Activated CD8-positive, alpha-beta T cell treated with anti-CD3 and anti-CD28 coated beads, Interleukin-2, amount 10 ng/mL, durations not matched to agents 7 days and 5 days (primary cell): ENCODE measurements at regions not wholly inside any gene's neighbourhood (a gene's known extent, or its start where the extent isn't known, plus 50 kb on each side); places are given as distances from the start of the nearest gene placed in this dataset.

Source experiments
- ATAC-seq: fragments of 150-1000 bp; cut with Tn5 transposase; one replicate; pipeline ENCODE4 v1.10.0; 2021; ENCODE audit warnings: moderate library complexity
- CTCF ChIA-PET: fragments of 350-600 bp; sonication (Branson Sonifier 250); formaldehyde crosslinking; loops from one replicate; lab custom pipeline; 2021; ENCODE audit warnings: antibody characterized with exemption; lab: Charles Lee
- POLR2A ChIA-PET: fragments of 350-600 bp; sonication (Branson Sonifier 250); formaldehyde crosslinking; loops from one replicate; lab custom pipeline; 2021; ENCODE audit warnings: antibody characterized with exemption; lab: Charles Lee
- DNase-seq: peaks from one replicate; pipeline ENCODE4 v3.0.0-alpha.2; 2020
- H3K27ac Mint-ChIP-seq: one replicate; pipeline ENCODE4 v1.8.0; 2021; ENCODE audit warnings: mild to moderate bottlenecking, mixed read lengths
- H3K27me3 Mint-ChIP-seq: one replicate; pipeline ENCODE4 v1.8.0; 2021; ENCODE audit warnings: low read depth, mixed read lengths
- H3K36me3 Mint-ChIP-seq: one replicate; pipeline ENCODE4 v1.8.0; 2021; ENCODE audit warnings: low read depth, mixed read lengths
- H3K4me1 Mint-ChIP-seq: one replicate; pipeline ENCODE4 v1.8.0; 2021; ENCODE audit warnings: low read depth, mixed read lengths
- H3K4me3 Mint-ChIP-seq: one replicate; pipeline ENCODE4 v1.8.0; 2021; ENCODE audit warnings: mild to moderate bottlenecking, mixed read lengths
- H3K9me3 Mint-ChIP-seq: one replicate; pipeline ENCODE4 v1.8.0; 2022; ENCODE audit warnings: mixed read lengths; ENCODE audit not compliant: insufficient read depth

- ChIA-PET CTCF (no interaction called here), POLR2A (interaction anchor here (0.5 kb wide), 1 partner anchor 239 kb away, joined by 3 read pairs; no protein-coding TSS in a partner anchor)
- no peak overlapping the region for H3K27ac Mint-ChIP-seq
- H3K4me1 Mint-ChIP-seq: no peaks in the 10 kb centered on the region
- H3K27me3 Mint-ChIP-seq: no peaks in the 10 kb centered on the region
- DNase-seq: no peak
- ATAC-seq: no peak
- H3K9me3 Mint-ChIP-seq: no peaks in the 10 kb centered on the region
- H3K36me3 Mint-ChIP-seq: no peaks in the 10 kb centered on the region
- no peak overlapping the region for H3K4me3 Mint-ChIP-seq
Observed at GRCh38 chr6:14932485-14933182, 313.2 kb upstream of the JARID2 start.

DNA sequence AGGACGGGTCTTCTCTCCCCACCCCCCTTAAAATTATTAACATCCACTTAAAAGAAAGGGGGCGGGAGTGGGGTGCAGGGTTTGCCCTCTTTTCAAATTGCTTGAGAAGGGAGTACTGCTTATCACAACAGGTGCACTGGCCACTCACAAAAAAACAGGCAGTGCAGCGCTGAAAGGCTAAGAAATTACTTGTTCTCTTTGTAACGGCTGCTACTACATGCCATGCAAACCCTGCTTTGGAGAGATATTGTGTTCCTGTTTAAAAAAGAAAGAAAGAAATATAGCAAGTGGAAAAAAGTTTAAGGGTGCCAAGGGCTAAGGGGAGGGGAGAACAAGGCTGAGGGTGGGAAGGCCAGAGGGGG is 312.7 kb upstream of the JARID2 start:
- ATAC-seq: no peak
- Mint-ChIP-seq H3K4me3 (no peak overlapping the region), H3K4me1 (no peaks in the 10 kb centered on the region), H3K36me3 (no peaks in the 10 kb centered on the region), H3K27ac (no peak overlapping the region), H3K27me3 (no peaks in the 10 kb centered on the region), H3K9me3 (no peaks in the 10 kb centered on the region)
- POLR2A ChIA-PET: interaction anchor here (0.5 kb wide), 1 partner anchor 238 kb away, joined by 3 read pairs; no protein-coding TSS in a partner anchor
- DNase-seq: no peak
- CTCF ChIA-PET: no interaction called here

GRCh38 chr6:14934013-14934412 is 311.9 kb upstream of the JARID2 start:
- no peak for DNase-seq
- ATAC-seq: no peak
- H3K4me1 Mint-ChIP-seq: no peaks in the 10 kb centered on the region
- ChIA-PET CTCF (no interaction called here), POLR2A (no interaction called here)
- no peaks in the 10 kb centered on the region for H3K27me3 Mint-ChIP-seq
- H3K4me3 Mint-ChIP-seq: no peak overlapping the region
- no peaks in the 10 kb centered on the region for H3K36me3 Mint-ChIP-seq
- no peaks in the 10 kb centered on the region for H3K9me3 Mint-ChIP-seq
- no peak overlapping the region for H3K27ac Mint-ChIP-seq

- Mint-ChIP-seq H3K4me3 (no peak overlapping the region), H3K27ac (no peak overlapping the region), H3K27me3 (no peaks in the 10 kb centered on the region), H3K36me3 (no peaks in the 10 kb centered on the region), H3K9me3 (no peaks in the 10 kb centered on the region), H3K4me1 (no peaks in the 10 kb centered on the region)
- ChIA-PET CTCF (no interaction called here), POLR2A (no interaction called here)
- ATAC-seq (no peak), DNase-seq (no peak)
Observed at GRCh38 chr6:14934844-14935243, 311.0 kb upstream of the JARID2 start.

DNA sequence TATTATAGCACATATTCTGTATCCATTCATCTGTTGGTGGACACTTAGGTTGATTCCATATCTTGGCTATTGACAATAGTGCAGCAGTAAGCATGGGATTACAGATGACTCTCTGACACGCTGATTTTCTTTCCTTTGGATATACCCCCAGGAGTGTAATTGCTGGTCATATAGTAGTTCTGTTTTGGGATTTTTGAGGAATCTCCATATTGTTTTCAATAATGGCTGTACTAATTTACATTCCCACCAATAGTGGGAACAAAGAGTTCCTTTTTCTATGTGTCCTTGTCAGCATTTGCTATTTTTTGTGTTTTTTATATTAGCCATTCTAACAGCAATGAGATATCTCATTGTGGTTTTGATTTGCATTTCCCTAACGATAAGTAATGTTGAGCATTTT is 309.0 kb upstream of the JARID2 start:
- no peak for ATAC-seq
- no peaks in the 10 kb centered on the region for H3K36me3 Mint-ChIP-seq
- DNase-seq: no peak
- H3K27me3 Mint-ChIP-seq: no peaks in the 10 kb centered on the region
- no peaks in the 10 kb centered on the region for H3K9me3 Mint-ChIP-seq
- POLR2A ChIA-PET: no interaction called here
- CTCF ChIA-PET: no interaction called here
- no peaks in the 10 kb centered on the region for H3K4me1 Mint-ChIP-seq
- H3K27ac Mint-ChIP-seq: no peak overlapping the region
- no peak overlapping the region for H3K4me3 Mint-ChIP-seq

- no peaks in the 10 kb centered on the region for H3K27me3 Mint-ChIP-seq
- no peaks in the 10 kb centered on the region for H3K36me3 Mint-ChIP-seq
- H3K27ac Mint-ChIP-seq: no peak overlapping the region
- no peaks in the 10 kb centered on the region for H3K4me1 Mint-ChIP-seq
- ChIA-PET POLR2A (no interaction called here), CTCF (no interaction called here)
- no peaks in the 10 kb centered on the region for H3K9me3 Mint-ChIP-seq
- DNase-seq (no peak), ATAC-seq (no peak)
- H3K4me3 Mint-ChIP-seq: no peak overlapping the region
Observed at GRCh38 chr6:14943116-14943515, 302.8 kb upstream of the JARID2 start.

GRCh38 chr6:14944593-14944992 is 301.3 kb upstream of the JARID2 start:
- CTCF ChIA-PET: no interaction called here
- ATAC-seq: no peak

GRCh38 chr6:14945461-14946185 is 300.2 kb upstream of the JARID2 start:
- H3K27ac Mint-ChIP-seq: no peak overlapping the region
- POLR2A ChIA-PET: no interaction called here
- CTCF ChIA-PET: no interaction called here
- H3K4me3 Mint-ChIP-seq: no peak overlapping the region
- no peaks in the 10 kb centered on the region for H3K36me3 Mint-ChIP-seq
- no peaks in the 10 kb centered on the region for H3K27me3 Mint-ChIP-seq
- DNase-seq (no peak), ATAC-seq (no peak)
- no peaks in the 10 kb centered on the region for H3K9me3 Mint-ChIP-seq
- no peaks in the 10 kb centered on the region for H3K4me1 Mint-ChIP-seq

More at GRCh38 chr6:14944593-14944992, 301.3 kb upstream of the JARID2 start:
- no peak overlapping the region for H3K27ac Mint-ChIP-seq
- no peaks in the 10 kb centered on the region for H3K4me1 Mint-ChIP-seq
- no peak overlapping the region for H3K4me3 Mint-ChIP-seq
- H3K36me3 Mint-ChIP-seq: no peaks in the 10 kb centered on the region
- H3K27me3 Mint-ChIP-seq: no peaks in the 10 kb centered on the region
- no peak for DNase-seq
- POLR2A ChIA-PET: no interaction called here
- no peaks in the 10 kb centered on the region for H3K9me3 Mint-ChIP-seq

- H3K4me3 Mint-ChIP-seq: no peak overlapping the region
- H3K36me3 Mint-ChIP-seq: no peaks in the 10 kb centered on the region
- no peaks in the 10 kb centered on the region for H3K4me1 Mint-ChIP-seq
- no peak for DNase-seq
- H3K9me3 Mint-ChIP-seq: no peaks in the 10 kb centered on the region
- POLR2A ChIA-PET: no interaction called here
- H3K27me3 Mint-ChIP-seq: no peaks in the 10 kb centered on the region
- CTCF ChIA-PET: no interaction called here
- ATAC-seq: no peak
- no peak overlapping the region for H3K27ac Mint-ChIP-seq
Observed at GRCh38 chr6:14946753-14947152, 299.1 kb upstream of the JARID2 start.

- no peak overlapping the region for H3K4me3 Mint-ChIP-seq
- CTCF ChIA-PET: no interaction called here
Observed at GRCh38 chr6:14948586-14949245, 297.2 kb upstream of the JARID2 start.

DNA sequence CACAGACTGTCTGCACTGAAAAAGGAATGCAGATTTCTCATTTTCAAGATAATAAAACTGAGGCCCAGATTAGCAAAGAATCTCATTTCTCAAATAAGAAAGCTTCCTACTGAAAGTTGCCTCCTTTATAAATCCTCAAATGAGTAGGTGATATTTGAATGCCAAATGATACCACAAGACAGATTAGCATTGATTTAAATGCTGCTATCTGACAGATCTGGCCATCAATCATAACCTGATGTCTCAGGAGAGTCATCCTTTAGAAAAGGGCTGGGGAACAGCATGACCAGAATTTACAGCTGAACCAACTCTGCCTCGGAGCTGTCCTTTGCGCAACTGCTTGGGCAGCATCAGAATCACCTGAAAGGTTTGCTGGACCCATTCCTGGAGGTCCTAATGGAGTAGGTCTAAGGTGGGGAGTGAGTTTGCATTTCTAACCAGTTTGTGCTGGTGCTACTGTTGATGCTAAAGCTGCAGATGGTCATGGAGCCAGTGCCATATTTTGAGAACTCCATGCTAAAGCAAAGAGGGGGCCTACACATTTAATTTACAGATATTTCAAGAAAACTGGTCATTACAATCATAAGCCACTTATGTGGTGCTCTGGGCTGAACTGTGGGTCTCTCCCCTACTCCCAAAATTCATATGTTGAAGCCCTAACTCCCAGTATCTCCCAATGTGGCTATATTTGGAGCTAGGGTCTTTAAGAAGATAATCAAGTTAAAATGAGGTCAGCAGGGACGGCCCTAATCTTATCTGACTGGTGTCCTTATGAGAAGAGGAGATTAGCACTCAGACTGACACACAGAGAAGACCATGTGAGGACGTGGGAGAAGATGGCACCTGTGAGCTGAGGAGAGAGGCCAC is 295.5 kb upstream of the JARID2 start:
- no peak for DNase-seq
- ChIA-PET POLR2A (no interaction called here), CTCF (no interaction called here)
- Mint-ChIP-seq H3K27ac (no peak overlapping the region), H3K27me3 (no peaks in the 10 kb centered on the region), H3K9me3 (no peaks in the 10 kb centered on the region), H3K36me3 (no peaks in the 10 kb centered on the region), H3K4me3 (no peak overlapping the region), H3K4me1 (no peaks in the 10 kb centered on the region)
- ATAC-seq: no peak

More at GRCh38 chr6:14948586-14949245, 297.2 kb upstream of the JARID2 start:
- DNase-seq: no peak
- H3K27ac Mint-ChIP-seq: no peak overlapping the region
- no peaks in the 10 kb centered on the region for H3K9me3 Mint-ChIP-seq
- H3K36me3 Mint-ChIP-seq: no peaks in the 10 kb centered on the region
- H3K4me1 Mint-ChIP-seq: no peaks in the 10 kb centered on the region
- POLR2A ChIA-PET: no interaction called here
- no peaks in the 10 kb centered on the region for H3K27me3 Mint-ChIP-seq
- no peak for ATAC-seq
